HK-2 (cell line): ENCODE measurements at regions not wholly inside any gene's neighbourhood (a gene's known extent, or its start where the extent isn't known, plus 50 kb on each side); places are given as distances from the start of the nearest gene placed in this dataset.
A peak's percentile ranks its signal among the peaks of the same experiment; 100 is the strongest.

Source experiments
- DNase-seq: peaks from one replicate; pipeline ENCODE4 v3.0.0-alpha.2; 2018; ENCODE audit not compliant: unreplicated experiment

- no peak for DNase-seq
Observed at GRCh38 chr9:19732441-19732951, 56.3 kb downstream of the SLC24A2 start.

- DNase-seq = no peak
Observed at GRCh38 chr9:19728101-19728500, 60.7 kb downstream of the SLC24A2 start.

GRCh38 chr9:19725970-19726369 is 62.9 kb downstream of the SLC24A2 start:
- DNase-seq = no peak

- peak; percentile 1 for DNase-seq
Observed at GRCh38 chr9:19720377-19720776, 68.5 kb downstream of the SLC24A2 start.

GRCh38 chr9:19703702-19704101 is 85.1 kb downstream of the SLC24A2 start:
- no peak for DNase-seq

- no peak for DNase-seq
Observed at GRCh38 chr9:19701991-19702390, 86.8 kb downstream of the SLC24A2 start.

GRCh38 chr9:19701274-19701673 is 87.6 kb downstream of the SLC24A2 start:
- no peak for DNase-seq

GRCh38 chr9:19700699-19701098 is 88.1 kb downstream of the SLC24A2 start:
- no peak for DNase-seq

GRCh38 chr9:19699756-19700155 is 89.1 kb downstream of the SLC24A2 start:
- no peak for DNase-seq

GRCh38 chr9:19698960-19699359 is 89.9 kb downstream of the SLC24A2 start:
- no peak for DNase-seq

GRCh38 chr9:19694601-19695000 is 94.2 kb downstream of the SLC24A2 start:
- DNase-seq = no peak

- no peak for DNase-seq
Observed at GRCh38 chr9:19690128-19690527, 98.7 kb downstream of the SLC24A2 start.

- no peak for DNase-seq
Observed at GRCh38 chr9:19689328-19690101, 99.3 kb downstream of the SLC24A2 start.

GRCh38 chr9:19683715-19684114 is 105.1 kb downstream of the SLC24A2 start:
- DNase-seq = no peak

- no peak for DNase-seq
Observed at GRCh38 chr9:19682397-19682796, 106.4 kb downstream of the SLC24A2 start.

GRCh38 chr9:19681846-19682245 is 107.0 kb downstream of the SLC24A2 start:
- no peak for DNase-seq

- DNase-seq = no peak
Observed at GRCh38 chr9:19677924-19678323, 110.9 kb downstream of the SLC24A2 start.

GRCh38 chr9:19675492-19675891 is 113.3 kb downstream of the SLC24A2 start:
- no peak for DNase-seq

- no peak for DNase-seq
Observed at GRCh38 chr9:19666575-19666974, 122.3 kb downstream of the SLC24A2 start.

GRCh38 chr9:19665146-19665863 is 123.5 kb downstream of the SLC24A2 start:
- DNase-seq = no peak

- no peak for DNase-seq
Observed at GRCh38 chr9:19663570-19663969, 125.3 kb downstream of the SLC24A2 start.

GRCh38 chr9:19662213-19662612 is 126.6 kb downstream of the SLC24A2 start:
- no peak for DNase-seq

- DNase-seq = no peak
Observed at GRCh38 chr9:19660019-19660418, 128.8 kb downstream of the SLC24A2 start.
